Renal cortical epithelial cell (primary cell): ENCODE measurements at regions not wholly inside any gene's neighbourhood (a gene's known extent, or its start where the extent isn't known, plus 50 kb on each side); places are given as distances from the start of the nearest gene placed in this dataset.
"Not testable (repeated sequence)": the region's sequence is repeated elsewhere in the genome, so short reads cannot be mapped to it uniquely, and the experiment has no call there.

Experiments
- DNase-seq: peaks from one replicate; pipeline ENCODE4 v3.0.0-alpha.2; 2011; ENCODE audit warnings: low read depth

GRCh38 chrX:40530509-40530908 is 50.3 kb upstream of the ATP6AP2 start:
- no peak for DNase-seq

- no peak for DNase-seq
These were observed 53.2 kb upstream of the ATP6AP2 start for GRCh38 chrX:40527543-40527942.

DNA sequence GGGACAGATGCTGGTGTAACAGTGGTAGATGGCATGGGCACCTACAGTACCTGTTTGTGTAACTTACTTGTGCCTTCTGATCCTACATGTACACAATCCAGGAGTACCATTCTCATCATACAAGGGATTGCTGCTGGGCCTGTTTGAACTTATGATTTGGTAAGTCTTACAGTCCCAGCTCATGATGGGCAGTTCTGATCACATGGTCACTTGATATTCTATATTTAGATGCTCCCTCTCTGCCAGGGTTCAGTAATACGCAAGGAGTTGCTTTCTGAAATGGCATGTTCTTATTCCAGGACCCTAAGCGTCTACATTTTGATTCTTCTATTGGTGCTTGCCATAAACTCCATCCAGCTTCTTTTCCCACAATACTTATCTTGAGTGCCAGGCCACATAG is 54.4 kb upstream of the ATP6AP2 start:
- DNase-seq: no peak

DNA sequence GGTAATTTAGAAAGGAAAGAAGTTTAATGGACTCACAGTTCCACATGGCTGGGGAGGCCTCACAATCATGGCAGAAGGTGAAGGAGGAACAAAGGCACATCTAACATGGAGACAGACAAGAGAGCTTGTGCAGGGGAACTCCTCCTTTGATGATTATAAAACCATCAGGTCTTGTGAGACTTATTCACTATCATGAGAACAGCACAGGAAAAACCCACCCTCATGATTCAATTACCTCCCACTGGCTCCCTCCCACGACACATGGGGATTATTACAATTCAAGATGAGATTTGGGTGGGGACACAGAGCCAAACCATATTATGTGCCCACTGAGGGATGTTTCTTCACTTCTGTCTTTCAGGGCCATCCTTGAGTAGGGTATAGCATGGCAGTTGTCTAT is 54.9 kb upstream of the ATP6AP2 start:
- DNase-seq: not testable (repeated sequence)

- no peak for DNase-seq
These were observed 56.3 kb upstream of the ATP6AP2 start for GRCh38 chrX:40524423-40524822.

DNA sequence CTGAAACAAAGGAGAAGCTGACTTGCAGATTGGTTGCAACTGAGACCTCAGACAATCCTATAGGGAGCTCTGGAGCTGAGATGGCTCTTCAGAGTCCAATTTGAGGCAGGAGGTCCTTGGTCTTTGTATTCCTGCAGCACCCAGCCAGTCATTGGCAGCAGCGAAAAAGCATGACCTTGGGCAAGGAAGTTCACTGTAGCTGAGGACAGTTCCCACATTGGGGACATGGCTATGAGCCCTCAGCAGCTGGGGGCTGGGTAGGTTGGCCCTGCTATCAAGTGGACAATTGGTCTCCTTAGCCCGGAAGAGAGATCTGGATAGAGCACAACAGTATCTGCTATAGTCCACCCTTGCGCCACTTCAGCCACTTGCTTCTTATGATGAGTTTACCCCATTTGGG is 56.9 kb upstream of the ATP6AP2 start:
- DNase-seq: no peak

DNA sequence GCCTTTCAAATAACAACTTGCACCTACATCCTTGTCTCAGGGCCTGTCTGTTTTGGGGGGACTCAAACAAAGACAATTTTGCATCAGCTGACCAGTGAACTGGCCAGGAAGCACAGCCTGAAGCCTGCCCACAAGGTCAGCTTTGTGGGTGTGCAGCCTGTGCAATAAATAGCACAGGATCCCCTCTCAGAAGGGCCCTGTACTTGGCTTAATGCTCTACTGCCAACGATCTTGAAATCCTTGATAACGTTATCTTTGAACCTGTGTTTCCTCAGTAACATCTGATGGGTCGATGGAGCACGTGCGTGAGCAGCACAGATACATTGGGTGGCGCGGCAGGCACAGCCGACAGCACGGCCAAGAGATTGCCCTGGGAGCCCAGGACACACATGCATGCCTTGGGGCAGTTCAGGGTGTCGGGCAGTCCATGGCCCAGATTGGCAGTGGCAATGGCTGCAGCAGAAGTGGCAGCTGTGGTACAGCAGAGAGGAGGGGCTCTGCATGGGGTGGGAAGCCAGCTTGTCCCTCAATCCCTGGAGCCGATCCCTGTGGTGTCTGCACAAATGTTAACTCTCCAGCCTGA is 58.8 kb upstream of the ATP6AP2 start:
- DNase-seq: no peak

DNA sequence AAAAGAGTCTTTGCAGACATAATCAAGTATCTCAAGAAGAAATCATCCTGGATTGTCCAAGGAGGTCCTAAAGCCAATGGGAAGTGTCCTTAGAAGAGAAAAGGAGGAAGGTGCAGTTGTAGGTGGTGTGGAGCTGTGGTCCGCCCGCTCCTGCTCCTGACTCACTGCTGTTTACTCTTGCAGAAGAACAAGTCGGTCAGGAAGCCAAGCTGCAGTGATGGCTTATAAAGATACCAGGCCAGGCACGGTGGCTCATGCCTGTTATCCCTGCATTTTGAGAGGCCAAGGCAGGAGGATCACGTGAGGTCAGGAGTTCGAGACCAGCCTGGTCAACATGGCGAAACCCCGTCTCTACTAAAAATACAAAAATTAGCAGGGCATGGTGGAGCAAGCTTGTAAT is 66.4 kb upstream of the ATP6AP2 start:
- DNase-seq: no peak

- DNase-seq: no peak
These were observed 66.9 kb upstream of the ATP6AP2 start for GRCh38 chrX:40513835-40514234.

DNA sequence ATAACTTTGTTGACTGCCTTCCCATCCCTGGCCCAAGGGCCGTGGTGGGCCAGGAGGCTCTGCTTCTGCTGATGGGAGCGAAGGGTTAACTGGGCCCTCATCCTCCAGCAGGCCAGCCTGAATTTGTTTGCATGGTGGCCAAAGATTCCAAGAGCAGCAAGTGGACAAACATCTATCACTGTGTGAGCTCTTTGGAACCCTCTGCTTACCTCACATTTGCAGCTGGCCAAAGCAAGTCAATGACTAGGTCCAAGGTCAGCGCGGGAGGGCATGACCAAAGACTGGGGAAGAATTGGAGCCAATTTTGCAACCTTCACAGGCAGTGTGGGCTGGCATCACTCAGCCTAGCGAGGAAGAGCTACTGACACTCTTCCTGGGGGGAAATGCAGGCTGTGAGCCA is 67.8 kb upstream of the ATP6AP2 start:
- no peak for DNase-seq

- no peak for DNase-seq
These were observed 69.5 kb upstream of the ATP6AP2 start for GRCh38 chrX:40511258-40511657.

GRCh38 chrX:40508560-40508959 is 72.2 kb upstream of the ATP6AP2 start:
- DNase-seq: peak; percentile 23

DNA sequence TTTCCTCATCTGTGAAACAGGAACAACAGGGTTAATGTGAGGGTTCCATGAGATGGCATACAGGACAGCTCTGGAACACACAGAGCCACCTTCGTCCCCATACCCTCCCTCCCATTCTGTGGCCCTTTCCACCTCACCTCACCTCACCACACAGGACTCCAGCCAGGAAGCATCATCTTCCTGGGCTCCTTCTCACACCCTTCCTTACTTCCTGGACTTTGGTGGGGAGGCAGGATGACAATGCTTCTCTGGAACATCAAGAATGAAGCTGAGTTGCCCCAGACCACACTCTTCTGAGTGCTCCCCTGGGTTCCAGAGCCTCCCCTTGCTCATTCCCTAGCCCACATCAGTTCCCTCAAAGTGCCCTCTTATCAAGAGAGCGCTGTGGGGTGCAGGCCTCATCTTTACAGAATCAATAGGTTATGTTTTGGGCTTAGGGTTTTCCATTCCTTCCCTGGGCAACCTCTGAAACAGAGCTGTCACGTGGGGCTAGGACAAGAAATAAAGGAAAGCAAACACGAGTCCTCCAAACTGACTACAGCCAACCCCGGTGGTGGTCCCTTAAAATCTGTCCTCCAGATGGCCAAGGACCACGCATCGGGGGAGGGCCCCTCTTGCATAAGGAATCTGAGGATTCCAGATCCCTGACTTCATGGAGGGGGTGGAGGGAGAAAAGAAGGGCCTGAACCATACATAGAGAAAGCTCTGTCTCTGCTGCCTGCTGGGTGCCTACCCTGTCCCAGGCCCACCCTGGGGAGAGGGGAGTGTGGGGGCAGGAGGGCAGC is 74.4 kb upstream of the ATP6AP2 start:
- DNase-seq: peak; percentile 36

- peak; percentile 86 for DNase-seq
These were observed 75.8 kb upstream of the ATP6AP2 start for GRCh38 chrX:40504801-40505605.

- no peak for DNase-seq
These were observed 77.7 kb upstream of the ATP6AP2 start for GRCh38 chrX:40503094-40503493.

DNA sequence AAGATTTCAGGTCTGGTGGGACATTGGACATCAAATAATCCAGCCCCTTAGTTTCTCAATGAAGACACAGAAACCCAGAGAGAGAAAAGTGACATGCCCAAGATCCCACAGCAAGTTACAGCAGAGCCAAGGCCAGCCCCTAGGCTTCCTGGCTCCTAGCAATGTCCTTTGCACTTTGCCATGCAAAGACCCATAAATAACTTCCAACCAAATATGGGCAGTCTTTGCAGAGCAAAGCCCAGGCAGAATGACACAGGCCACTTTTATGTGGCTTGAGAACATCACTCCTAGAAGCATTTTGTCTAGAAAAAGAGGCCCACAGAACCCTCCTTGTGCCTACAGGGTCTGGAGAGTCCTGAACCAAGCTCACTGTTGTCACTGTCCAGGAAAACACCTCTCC is 78.1 kb upstream of the ATP6AP2 start:
- DNase-seq: no peak

- DNase-seq: no peak
These were observed 79.5 kb upstream of the ATP6AP2 start for GRCh38 chrX:40501164-40501855.

GRCh38 chrX:40496728-40497127 is 84.0 kb upstream of the ATP6AP2 start:
- DNase-seq: no peak

GRCh38 chrX:40495659-40496058 is 85.1 kb upstream of the ATP6AP2 start:
- no peak for DNase-seq

DNA sequence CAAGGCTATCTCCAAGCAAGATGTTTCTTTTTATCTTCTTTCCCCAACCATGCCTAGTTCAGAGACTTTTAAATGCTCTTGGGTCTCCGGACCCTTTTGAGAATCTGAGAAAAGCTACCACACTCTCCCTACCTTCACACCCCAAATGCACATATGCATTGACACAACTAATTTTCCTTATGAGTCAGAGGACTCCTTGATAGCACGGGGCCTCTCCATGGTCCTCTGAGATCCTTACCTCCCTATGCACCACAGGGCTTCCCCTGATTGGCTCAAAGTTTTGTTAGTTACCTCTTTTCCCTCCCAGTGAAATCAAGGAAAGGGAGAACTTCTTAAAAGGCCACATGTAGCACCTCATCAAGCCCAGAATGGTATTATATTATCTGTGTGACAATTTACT is 86.8 kb upstream of the ATP6AP2 start:
- no peak for DNase-seq

DNA sequence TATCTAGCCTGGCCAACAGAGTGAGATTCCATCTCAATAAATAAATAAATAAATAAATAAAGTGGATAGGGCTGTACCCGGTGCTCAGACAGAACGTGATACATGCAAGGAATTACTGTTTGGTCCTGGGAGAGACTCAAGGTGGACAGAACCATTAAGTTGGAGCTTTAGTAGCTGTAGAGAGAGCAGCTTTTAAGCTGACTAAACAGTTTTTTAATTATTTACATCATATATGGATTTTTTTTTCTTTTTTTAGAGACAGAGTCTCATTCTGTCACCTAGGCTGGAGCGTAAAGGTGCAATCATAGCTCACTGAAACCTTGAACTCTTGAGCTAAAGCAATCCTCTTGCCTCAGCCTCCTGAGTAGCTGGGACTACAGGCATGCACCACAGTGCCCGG is 92.5 kb upstream of the ATP6AP2 start:
- no peak for DNase-seq

DNA sequence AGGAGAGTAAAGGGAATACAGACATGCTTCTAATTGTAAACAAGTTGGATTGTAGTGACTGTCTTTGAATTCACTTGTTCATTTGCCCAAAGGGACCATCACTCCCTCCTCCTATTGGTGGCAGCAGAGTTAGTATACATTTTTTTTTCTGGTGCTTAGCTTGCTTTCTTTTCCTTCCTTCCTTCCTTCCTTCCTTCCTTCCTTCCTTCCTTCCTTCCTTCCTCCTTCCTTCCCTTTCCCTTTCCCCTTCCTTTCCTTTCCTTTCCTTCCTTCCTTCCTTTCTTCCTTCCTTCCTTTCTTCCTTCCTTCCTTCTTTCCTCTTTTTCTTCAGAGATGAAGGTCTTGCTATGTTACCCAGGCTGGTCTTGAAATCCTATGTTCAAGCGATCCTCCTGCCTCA is 94.8 kb upstream of the ATP6AP2 start:
- no peak for DNase-seq
